A204.1 (cell line): ENCODE measurements at regions not wholly inside any gene's neighbourhood (a gene's known extent, or its start where the extent isn't known, plus 50 kb on each side); places are given as distances from the start of the nearest gene placed in this dataset.

Experiments used
- FAIRE-seq: peaks from 2 replicates; lab custom pipeline; 2012; peaks lifted over from hg19 to GRCh38; lab: Jason Lieb, UNC

DNA sequence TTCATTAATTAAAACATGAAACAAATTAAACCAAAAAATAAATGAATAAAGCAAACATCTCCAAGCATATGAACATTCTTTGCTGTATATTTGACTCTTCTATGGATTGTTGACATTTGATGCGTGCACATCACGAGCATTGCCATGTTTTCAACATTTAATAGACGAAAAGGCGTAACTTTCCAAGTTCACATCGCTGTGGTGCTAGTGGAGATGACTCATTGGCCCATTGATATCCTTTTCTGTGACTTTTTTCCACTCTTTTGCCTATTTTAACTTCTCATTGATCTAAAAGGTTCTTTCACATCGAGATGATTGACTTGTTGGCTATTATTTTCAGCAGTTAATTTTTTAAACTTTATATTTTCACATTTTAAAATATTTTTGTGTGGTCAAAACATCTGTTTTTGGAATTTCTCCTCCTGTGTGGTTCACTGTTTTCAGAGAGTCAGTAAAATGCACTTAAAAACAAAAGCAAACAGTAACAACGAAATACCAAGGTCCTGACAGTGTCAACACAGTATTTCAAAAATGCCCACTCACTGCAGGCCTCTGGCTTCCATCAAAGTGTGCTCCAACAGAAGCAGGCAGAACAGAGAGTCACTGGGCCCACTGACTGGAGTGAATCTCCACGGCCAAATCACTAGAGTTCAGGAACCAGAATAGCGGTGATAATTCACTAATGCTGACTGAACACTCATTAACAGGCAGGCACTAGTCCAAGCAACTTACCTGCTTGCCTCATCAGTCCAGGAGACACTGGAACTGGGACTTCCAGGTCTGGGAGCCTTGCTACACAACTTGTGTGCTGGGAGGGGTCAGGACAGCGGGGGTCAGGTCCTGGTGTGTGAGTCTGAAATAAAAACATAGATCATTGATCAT is 372.2 kb upstream of the SMIM21 start:
- FAIRE-seq: no peak

GRCh38 chr18:75797046-75797445 is 369.5 kb upstream of the SMIM21 start:
- no peak for FAIRE-seq

DNA sequence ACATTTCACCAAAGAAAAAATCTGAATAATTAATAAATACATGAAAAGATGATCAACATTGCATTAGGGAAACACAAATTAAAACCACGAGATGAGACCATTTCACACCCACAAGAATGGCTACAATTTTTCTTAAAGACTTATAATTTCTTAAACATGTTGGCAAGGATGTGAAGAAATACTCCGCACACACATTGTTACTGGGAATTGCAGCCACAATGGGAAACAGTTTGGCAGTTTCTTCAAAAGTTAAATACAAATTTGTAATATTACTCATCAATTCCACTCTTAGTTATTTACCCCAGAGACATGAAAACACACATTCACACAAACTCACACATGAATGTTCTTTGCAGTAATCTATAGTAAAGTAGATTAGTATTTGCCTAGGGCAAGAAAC is 363.3 kb upstream of the SMIM21 start:
- no peak for FAIRE-seq

GRCh38 chr18:75790111-75790510 is 362.6 kb upstream of the SMIM21 start:
- FAIRE-seq: no peak

GRCh38 chr18:75785834-75786233 is 358.3 kb upstream of the SMIM21 start:
- FAIRE-seq: no peak

- FAIRE-seq: no peak
Measured at GRCh38 chr18:75785206-75785605, 357.7 kb upstream of the SMIM21 start.

DNA sequence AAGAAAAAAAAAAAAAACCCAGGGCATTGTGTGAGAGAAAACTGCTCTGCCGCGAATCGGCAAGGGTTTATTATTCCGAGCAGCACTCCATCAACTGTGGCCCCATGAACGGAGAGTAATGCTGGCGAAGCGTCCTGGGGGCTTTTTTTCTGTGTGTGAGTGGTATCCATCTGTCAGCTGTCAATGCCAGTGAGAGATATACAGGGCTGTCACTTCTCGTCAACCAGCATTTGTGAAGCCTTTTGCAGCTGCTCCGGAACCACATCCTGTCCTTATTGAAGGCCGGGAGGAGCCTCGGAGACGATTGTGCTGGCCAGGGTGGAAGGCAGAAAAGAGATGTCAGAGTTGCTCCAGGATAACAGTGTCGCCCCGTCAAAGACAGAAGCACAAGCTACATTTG is 356.9 kb upstream of the SMIM21 start:
- no peak for FAIRE-seq

DNA sequence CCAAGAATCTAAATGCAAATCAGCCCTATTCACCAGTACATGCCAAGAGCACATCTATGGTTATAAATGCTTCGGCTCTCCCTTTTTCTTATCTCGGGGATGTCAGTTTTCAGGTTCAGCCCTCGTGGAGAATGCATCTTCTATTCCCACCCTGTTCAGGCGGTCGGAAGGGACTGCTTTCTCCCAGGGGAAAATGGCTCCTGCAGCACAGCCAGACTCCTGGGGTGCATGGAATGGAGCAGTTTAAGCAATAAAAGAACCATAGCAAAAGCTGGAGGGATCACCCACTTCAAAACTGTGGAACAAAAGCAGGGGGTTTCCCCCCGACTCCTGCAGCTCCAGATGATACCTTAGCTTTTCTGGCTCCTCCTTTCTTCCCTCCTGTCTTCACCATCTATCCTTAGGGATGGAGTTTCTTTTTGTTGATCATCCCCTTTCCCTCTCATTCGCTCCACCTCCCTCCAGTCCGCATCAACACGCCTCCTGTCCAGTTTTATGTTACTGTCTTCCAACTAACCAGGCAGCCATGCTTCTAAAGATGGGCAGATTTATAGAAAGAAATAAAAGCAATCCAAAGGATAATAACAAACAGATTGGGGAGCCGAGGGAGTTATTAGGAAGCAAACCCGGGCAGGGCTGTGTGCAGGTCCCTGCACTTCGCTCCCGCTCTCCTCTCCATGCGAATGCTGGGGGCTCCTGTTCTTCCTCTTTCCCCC is 356.2 kb upstream of the SMIM21 start:
- FAIRE-seq: no peak

DNA sequence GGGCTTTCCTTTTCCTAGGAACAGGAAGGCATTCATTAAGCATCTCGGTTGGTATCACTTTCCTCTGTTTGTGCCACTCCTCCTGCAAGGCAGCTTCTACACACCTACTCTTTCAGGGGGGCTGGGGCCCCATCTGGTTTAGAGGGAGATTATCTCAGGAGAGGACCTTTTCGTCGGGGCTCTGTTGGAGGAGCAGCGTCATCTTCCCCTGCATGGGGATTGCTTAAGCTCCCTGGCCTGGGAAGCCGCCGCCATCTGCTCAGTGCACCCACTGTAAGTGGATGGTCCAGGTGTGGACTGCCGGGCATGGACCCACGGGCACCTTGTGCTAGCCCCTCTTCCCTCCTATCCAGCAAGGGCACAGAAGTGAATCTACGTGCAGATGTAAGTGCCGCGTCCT is 355.3 kb upstream of the SMIM21 start:
- no peak for FAIRE-seq

GRCh38 chr18:75782204-75782603 is 354.7 kb upstream of the SMIM21 start:
- FAIRE-seq: no peak

- FAIRE-seq: no peak
Measured at GRCh38 chr18:75779910-75780309, 352.4 kb upstream of the SMIM21 start.

DNA sequence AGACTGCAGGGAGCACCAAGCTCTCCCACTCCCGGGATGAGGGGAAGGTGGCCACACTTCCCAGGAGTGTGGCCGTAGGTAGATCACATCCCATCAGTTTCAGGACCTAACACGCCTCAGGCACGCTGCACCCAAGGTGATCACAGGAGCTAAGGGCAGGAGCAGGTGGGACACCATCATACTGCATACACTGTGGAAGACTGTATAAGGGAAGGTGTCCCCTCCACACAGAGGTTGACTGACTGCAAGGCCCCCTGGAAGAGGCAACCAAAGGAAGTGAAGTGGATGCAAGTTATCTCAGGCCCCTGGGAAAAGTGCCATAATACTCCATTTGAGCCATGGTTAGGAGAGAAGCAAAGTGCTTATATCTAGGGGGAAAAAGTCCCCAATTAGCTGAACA is 351.9 kb upstream of the SMIM21 start:
- no peak for FAIRE-seq

DNA sequence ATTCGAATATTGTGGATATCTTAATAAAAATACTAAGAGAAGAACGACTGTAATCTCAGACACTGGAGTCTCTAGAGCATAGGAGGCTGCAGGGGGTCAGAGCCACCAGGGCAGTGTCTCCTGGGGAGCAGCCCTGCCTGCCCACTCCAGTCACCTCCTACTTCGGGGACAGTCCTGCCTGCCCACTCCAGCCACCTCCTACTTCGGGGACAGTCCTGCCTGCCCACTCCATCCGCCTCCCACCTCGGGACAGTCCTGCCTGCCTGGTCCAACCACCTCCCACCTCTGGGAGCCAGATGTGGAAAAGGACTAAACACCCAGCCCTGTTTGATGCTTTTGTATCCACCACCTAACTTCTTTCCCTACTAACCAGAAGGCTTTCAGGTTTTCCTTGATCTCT is 350.1 kb upstream of the SMIM21 start:
- FAIRE-seq: no peak

DNA sequence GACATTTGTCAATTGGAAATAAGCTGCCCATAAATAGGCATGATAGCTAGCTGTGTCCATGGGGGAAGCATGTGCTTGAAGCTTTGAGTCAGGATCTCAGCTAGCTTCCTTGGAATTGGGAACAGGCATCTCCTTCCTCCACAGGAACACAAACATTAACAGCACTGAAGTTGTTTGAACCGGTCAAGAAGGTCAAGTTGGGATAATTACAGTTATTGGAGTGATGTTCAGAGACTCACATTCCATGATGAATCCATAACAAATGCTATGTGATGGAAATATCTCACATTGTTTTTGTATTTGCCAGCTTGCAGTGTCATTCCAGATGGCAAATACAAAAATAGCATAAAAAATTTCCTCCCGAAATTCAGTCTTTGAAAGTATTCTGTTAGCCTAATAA is 347.6 kb upstream of the SMIM21 start:
- no peak for FAIRE-seq

DNA sequence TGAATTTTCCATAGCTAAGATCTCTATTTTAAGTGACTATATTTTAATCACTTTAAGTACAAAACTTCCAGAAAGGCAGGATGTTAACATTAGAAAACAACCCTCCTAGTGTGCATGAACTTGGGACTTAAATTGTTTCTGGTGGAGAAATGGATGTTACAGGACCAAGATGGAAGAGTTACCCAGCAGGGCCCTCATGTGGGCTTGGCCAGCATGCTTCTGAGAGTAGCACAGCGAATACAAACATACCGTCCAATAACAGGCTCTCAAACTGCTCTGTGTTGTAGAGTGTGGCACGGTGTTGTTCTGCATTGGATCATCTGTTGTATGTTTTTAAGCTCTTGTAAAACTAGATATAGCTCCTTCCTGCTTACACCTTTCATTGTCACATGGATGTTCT is 346.1 kb upstream of the SMIM21 start:
- no peak for FAIRE-seq

- FAIRE-seq: no peak
Measured at GRCh38 chr18:75762758-75763157, 335.3 kb upstream of the SMIM21 start.

DNA sequence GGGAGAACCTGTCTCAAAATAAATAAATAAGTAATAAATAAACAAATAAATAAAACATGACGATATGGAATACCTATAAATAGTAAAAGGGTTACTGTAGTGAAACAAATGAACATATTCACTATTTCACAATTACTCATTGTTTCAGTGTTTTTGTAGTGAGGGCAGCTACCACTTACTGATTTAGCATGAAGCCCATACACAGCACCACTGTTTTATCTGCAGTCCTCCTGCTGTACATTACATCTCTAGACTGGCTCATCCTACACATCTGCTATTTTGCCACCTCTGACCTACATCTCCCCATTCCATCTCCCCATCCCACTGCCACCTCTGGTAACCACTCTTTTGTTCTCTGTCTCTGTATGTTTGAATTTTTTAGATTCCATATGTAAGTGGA is 332.7 kb upstream of the SMIM21 start:
- no peak for FAIRE-seq

GRCh38 chr18:75757951-75758350 is 330.4 kb upstream of the SMIM21 start:
- FAIRE-seq: no peak

GRCh38 chr18:75754433-75754832 is 326.9 kb upstream of the SMIM21 start:
- no peak for FAIRE-seq

GRCh38 chr18:75753753-75754152 is 326.2 kb upstream of the SMIM21 start:
- FAIRE-seq: no peak

DNA sequence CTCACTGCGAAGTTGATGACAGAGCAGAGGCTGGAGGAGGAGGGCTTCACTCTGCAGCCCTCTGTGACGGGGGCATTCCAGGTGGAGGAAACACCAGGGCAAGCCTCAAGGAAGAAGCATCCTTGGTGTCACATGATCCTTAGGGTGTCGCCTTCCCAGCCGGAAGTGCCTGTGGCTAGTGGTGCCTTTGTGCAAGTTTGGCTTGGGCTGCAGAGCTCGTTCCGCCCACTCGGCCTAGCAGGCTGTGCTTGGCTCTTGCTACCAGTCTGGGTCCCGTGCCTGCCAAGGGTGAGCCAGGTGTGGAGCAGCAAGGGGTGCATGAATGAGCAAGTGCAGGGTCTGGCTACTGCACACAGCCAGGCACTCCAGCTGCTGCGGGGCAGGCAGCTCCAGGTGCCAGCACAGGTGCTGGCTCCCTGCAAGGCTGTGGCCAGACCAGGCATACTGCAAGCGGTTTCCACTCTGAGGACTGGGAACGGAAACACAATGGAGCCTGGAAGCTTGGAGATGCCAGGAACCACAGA is 325.3 kb upstream of the SMIM21 start:
- no peak for FAIRE-seq

GRCh38 chr18:75745147-75745546 is 317.6 kb upstream of the SMIM21 start:
- no peak for FAIRE-seq

DNA sequence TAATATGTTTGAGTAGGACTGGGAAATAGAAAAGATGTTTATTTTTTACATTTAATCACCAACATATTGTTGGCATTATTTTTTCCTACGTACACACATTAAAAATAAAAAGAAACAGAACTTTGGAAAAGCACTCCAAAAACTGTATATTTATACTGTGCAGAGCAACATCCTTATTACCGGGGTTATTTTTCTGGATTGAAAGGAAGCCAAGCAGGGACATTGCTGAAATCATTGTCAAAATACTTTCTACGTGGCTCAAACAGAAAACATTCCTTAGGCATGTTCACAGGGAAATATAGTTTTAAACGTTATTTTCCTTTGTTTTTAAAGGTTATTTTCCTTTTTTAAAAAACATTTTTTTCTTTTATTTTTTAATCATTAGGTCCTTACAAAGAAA is 315.0 kb upstream of the SMIM21 start:
- FAIRE-seq: no peak

- FAIRE-seq: no peak
Measured at GRCh38 chr18:75739682-75740081, 312.2 kb upstream of the SMIM21 start.
